Activated CD8-positive, alpha-beta T cell treated with anti-CD3 and anti-CD28 coated beads, Interleukin-2, amount 10 ng/mL, durations not matched to agents 7 days and 5 days (primary cell): ENCODE measurements at regions not wholly inside any gene's neighbourhood (a gene's known extent, or its start where the extent isn't known, plus 50 kb on each side); places are given as distances from the start of the nearest gene placed in this dataset.

Experiments
- ATAC-seq: fragments of 150-1000 bp; cut with Tn5 transposase; one replicate; pipeline ENCODE4 v1.10.0; 2021; ENCODE audit warnings: moderate library complexity
- CTCF ChIA-PET: fragments of 350-600 bp; sonication (Branson Sonifier 250); formaldehyde crosslinking; loops from one replicate; lab custom pipeline; 2021; ENCODE audit warnings: antibody characterized with exemption; lab: Charles Lee
- POLR2A ChIA-PET: fragments of 350-600 bp; sonication (Branson Sonifier 250); formaldehyde crosslinking; loops from one replicate; lab custom pipeline; 2021; ENCODE audit warnings: antibody characterized with exemption; lab: Charles Lee
- DNase-seq: peaks from one replicate; pipeline ENCODE4 v3.0.0-alpha.2; 2020
- H3K27ac Mint-ChIP-seq: one replicate; pipeline ENCODE4 v1.8.0; 2021; ENCODE audit warnings: mild to moderate bottlenecking, mixed read lengths
- H3K27me3 Mint-ChIP-seq: one replicate; pipeline ENCODE4 v1.8.0; 2021; ENCODE audit warnings: low read depth, mixed read lengths
- H3K36me3 Mint-ChIP-seq: one replicate; pipeline ENCODE4 v1.8.0; 2021; ENCODE audit warnings: low read depth, mixed read lengths
- H3K4me1 Mint-ChIP-seq: one replicate; pipeline ENCODE4 v1.8.0; 2021; ENCODE audit warnings: low read depth, mixed read lengths
- H3K4me3 Mint-ChIP-seq: one replicate; pipeline ENCODE4 v1.8.0; 2021; ENCODE audit warnings: mild to moderate bottlenecking, mixed read lengths
- H3K9me3 Mint-ChIP-seq: one replicate; pipeline ENCODE4 v1.8.0; 2022; ENCODE audit warnings: mixed read lengths; ENCODE audit not compliant: insufficient read depth

- no peaks in the 10 kb centered on the region for H3K36me3 Mint-ChIP-seq
- no peak for ATAC-seq
- DNase-seq: no peak
- no peaks in the 10 kb centered on the region for H3K9me3 Mint-ChIP-seq
- no peaks in the 10 kb centered on the region for H3K27me3 Mint-ChIP-seq
- CTCF ChIA-PET: no interaction called here
- POLR2A ChIA-PET: no interaction called here
- no peak overlapping the region for H3K27ac Mint-ChIP-seq
- no peak overlapping the region for H3K4me3 Mint-ChIP-seq
- H3K4me1 Mint-ChIP-seq: no peaks in the 10 kb centered on the region
These were observed 417.1 kb downstream of the GPAM start for GRCh38 chr10:111766464-111766863.

GRCh38 chr10:111767661-111768060 is 415.9 kb downstream of the GPAM start:
- ChIA-PET CTCF (no interaction called here), POLR2A (no interaction called here)
- ATAC-seq (no peak), DNase-seq (no peak)
- Mint-ChIP-seq H3K4me1 (no peaks in the 10 kb centered on the region), H3K27me3 (no peaks in the 10 kb centered on the region), H3K27ac (no peak overlapping the region), H3K9me3 (no peaks in the 10 kb centered on the region), H3K4me3 (no peak overlapping the region), H3K36me3 (no peaks in the 10 kb centered on the region)

GRCh38 chr10:111773950-111774349 is 409.6 kb downstream of the GPAM start:
- ATAC-seq (no peak), DNase-seq (no peak)
- POLR2A ChIA-PET: no interaction called here
- H3K4me1 Mint-ChIP-seq: no peaks in the 10 kb centered on the region
- no peaks in the 10 kb centered on the region for H3K27me3 Mint-ChIP-seq
- H3K27ac Mint-ChIP-seq: no peak overlapping the region
- H3K36me3 Mint-ChIP-seq: no peaks in the 10 kb centered on the region
- H3K4me3 Mint-ChIP-seq: no peak overlapping the region
- CTCF ChIA-PET: no interaction called here
- no peaks in the 10 kb centered on the region for H3K9me3 Mint-ChIP-seq

DNA sequence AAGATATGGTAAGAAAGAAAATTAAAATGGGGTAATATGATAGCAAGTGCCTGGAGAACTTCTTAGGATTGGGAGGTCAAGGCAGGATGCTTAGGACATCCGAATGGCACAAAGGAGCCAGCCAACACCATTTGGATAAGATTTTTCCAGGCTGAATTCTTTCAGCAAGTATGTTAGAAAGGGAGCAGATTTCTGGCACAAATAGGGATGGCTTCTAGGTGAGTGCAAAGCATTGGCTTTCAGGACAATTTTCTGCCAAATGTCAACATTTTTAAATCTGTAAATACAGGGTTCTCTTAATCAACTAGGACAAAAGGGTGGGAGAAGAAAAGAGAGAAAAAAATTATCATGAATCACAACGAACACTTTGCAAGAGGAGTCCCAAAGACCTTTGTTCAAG is 409.1 kb downstream of the GPAM start:
- ChIA-PET CTCF (no interaction called here), POLR2A (no interaction called here)
- DNase-seq (no peak), ATAC-seq (no peak)
- Mint-ChIP-seq H3K27me3 (no peaks in the 10 kb centered on the region), H3K9me3 (no peaks in the 10 kb centered on the region), H3K4me3 (no peak overlapping the region), H3K27ac (no peak overlapping the region), H3K4me1 (no peaks in the 10 kb centered on the region), H3K36me3 (no peaks in the 10 kb centered on the region)

DNA sequence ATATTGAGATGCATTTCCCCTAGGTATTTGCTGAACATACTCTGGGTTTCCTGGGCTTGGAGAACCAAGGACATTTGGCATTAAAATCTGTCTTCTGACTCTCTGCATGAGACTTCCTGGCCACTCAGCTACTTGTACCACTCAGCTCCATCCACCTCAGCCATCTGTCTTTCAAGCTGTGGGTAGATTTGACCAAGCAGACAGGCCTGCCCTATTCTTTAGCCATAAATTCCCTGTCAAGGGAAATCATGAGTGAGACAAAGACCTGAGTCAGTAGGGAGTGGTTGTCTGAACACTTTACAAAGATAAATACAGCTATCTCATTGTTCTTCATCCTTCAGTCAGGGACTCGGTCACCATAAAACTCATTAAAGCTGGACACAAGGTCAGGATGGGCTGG is 399.1 kb downstream of the GPAM start:
- H3K27me3 Mint-ChIP-seq: no peaks in the 10 kb centered on the region
- DNase-seq (no peak), ATAC-seq (no peak)
- no peak overlapping the region for H3K4me3 Mint-ChIP-seq
- ChIA-PET CTCF (no interaction called here), POLR2A (no interaction called here)
- H3K27ac Mint-ChIP-seq: no peak overlapping the region
- H3K9me3 Mint-ChIP-seq: no peaks in the 10 kb centered on the region
- no peaks in the 10 kb centered on the region for H3K36me3 Mint-ChIP-seq
- H3K4me1 Mint-ChIP-seq: no peaks in the 10 kb centered on the region

- H3K4me1 Mint-ChIP-seq: no peaks in the 10 kb centered on the region
- H3K4me3 Mint-ChIP-seq: no peak overlapping the region
- DNase-seq: no peak
- POLR2A ChIA-PET: no interaction called here
- no peak overlapping the region for H3K27ac Mint-ChIP-seq
- CTCF ChIA-PET: no interaction called here
- no peaks in the 10 kb centered on the region for H3K27me3 Mint-ChIP-seq
- ATAC-seq: no peak
- no peaks in the 10 kb centered on the region for H3K9me3 Mint-ChIP-seq
- no peaks in the 10 kb centered on the region for H3K36me3 Mint-ChIP-seq
These were observed 398.6 kb downstream of the GPAM start for GRCh38 chr10:111784946-111785465.

- Mint-ChIP-seq H3K9me3 (no peaks in the 10 kb centered on the region), H3K27me3 (no peaks in the 10 kb centered on the region), H3K4me1 (no peaks in the 10 kb centered on the region), H3K27ac (no peak overlapping the region), H3K36me3 (no peaks in the 10 kb centered on the region), H3K4me3 (no peak overlapping the region)
- no peak for ATAC-seq
- CTCF ChIA-PET: no interaction called here
- DNase-seq: no peak
- POLR2A ChIA-PET: no interaction called here
These were observed 397.6 kb downstream of the GPAM start for GRCh38 chr10:111785921-111786320.

DNA sequence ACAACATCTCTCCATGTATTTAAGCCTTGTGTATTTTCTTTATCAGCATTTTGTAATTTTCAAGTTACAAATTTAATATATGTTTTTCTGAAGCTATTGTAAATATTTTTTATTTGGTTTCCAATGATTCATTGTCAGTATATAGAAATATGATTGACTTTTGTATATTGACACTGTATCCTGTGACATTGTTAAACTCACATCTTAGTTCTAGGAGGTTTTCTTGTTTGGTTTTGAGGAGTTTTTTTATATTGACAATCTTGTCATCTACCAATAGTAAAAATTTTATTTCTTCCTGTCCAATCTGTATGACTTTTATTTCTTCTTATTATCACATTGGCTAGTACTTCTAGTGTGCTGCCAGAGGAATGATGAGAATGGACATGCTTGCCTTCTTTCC is 393.7 kb downstream of the GPAM start:
- Mint-ChIP-seq H3K4me1 (no peaks in the 10 kb centered on the region), H3K4me3 (no peak overlapping the region), H3K27ac (no peak overlapping the region), H3K36me3 (no peaks in the 10 kb centered on the region), H3K27me3 (no peaks in the 10 kb centered on the region), H3K9me3 (no peaks in the 10 kb centered on the region)
- CTCF ChIA-PET: interaction anchor here (0.6 kb wide), 1 partner anchor 486 kb away, joined by 3 read pairs; no protein-coding TSS in a partner anchor
- ATAC-seq (no peak), DNase-seq (no peak)
- POLR2A ChIA-PET: no interaction called here

DNA sequence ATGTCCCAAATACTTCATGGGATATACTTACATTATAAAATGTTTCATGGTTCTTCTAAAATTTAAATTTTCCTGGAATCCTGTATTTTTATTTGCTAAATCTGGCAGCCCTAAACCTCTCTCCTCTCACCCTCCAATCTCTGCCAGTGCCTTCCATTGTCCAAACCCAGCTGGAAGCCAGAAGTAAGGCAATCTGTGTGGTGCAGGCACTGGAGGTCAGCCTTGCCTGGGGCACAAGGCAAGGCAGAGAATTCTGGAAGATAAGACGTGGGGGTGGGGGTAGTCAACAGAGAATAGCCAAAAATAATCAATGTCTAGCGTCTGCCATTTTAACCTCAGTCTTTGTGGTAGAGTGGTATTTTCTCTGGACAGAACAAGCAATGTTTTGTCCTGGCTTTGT is 381.7 kb downstream of the GPAM start:
- ChIA-PET POLR2A (no interaction called here), CTCF (no interaction called here)
- no peaks in the 10 kb centered on the region for H3K9me3 Mint-ChIP-seq
- ATAC-seq: no peak
- no peak overlapping the region for H3K4me3 Mint-ChIP-seq
- DNase-seq: no peak
- H3K36me3 Mint-ChIP-seq: no peaks in the 10 kb centered on the region
- no peak overlapping the region for H3K27ac Mint-ChIP-seq
- H3K27me3 Mint-ChIP-seq: no peaks in the 10 kb centered on the region
- no peaks in the 10 kb centered on the region for H3K4me1 Mint-ChIP-seq

GRCh38 chr10:111804781-111805180 is 378.8 kb downstream of the GPAM start:
- Mint-ChIP-seq H3K4me1 (no peaks in the 10 kb centered on the region), H3K36me3 (no peaks in the 10 kb centered on the region), H3K9me3 (no peaks in the 10 kb centered on the region), H3K27me3 (no peaks in the 10 kb centered on the region), H3K4me3 (no peak overlapping the region), H3K27ac (no peak overlapping the region)
- ChIA-PET CTCF (no interaction called here), POLR2A (no interaction called here)
- ATAC-seq: no peak
- no peak for DNase-seq

- no peak overlapping the region for H3K4me3 Mint-ChIP-seq
- H3K9me3 Mint-ChIP-seq: no peaks in the 10 kb centered on the region
These were observed 372.0 kb downstream of the GPAM start for GRCh38 chr10:111811517-111811916.

GRCh38 chr10:111820471-111820870 is 363.1 kb downstream of the GPAM start:
- Mint-ChIP-seq H3K4me3 (no peak overlapping the region), H3K4me1 (no peaks in the 10 kb centered on the region), H3K27me3 (no peaks in the 10 kb centered on the region), H3K36me3 (no peaks in the 10 kb centered on the region), H3K27ac (no peak overlapping the region), H3K9me3 (no peaks in the 10 kb centered on the region)
- ChIA-PET CTCF (no interaction called here), POLR2A (no interaction called here)
- no peak for DNase-seq
- ATAC-seq: no peak

More at GRCh38 chr10:111811517-111811916, 372.0 kb downstream of the GPAM start:
- H3K4me1 Mint-ChIP-seq: no peaks in the 10 kb centered on the region
- no peak for ATAC-seq
- DNase-seq: no peak
- CTCF ChIA-PET: no interaction called here
- no peak overlapping the region for H3K27ac Mint-ChIP-seq
- no peaks in the 10 kb centered on the region for H3K36me3 Mint-ChIP-seq
- POLR2A ChIA-PET: no interaction called here
- no peaks in the 10 kb centered on the region for H3K27me3 Mint-ChIP-seq

DNA sequence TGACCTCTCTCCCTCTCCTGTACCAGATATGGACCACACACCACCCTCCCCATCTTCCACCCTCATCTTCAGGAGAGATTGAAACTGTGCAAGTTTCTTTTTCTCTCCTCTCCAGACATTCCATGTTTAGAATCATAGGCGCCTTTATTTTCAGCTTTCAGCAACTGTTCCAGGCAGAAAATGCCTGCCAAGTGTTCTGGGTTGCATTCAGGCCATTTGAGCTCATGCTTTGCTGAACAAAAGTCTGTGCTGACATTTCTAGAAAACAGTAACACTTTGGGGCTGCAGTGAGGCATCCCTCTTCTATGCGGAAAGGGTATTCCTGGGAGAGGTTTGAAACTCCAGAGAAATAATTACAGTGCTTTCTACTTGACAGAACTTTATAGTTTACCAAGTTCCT is 361.7 kb downstream of the GPAM start:
- H3K9me3 Mint-ChIP-seq: no peaks in the 10 kb centered on the region
- H3K4me1 Mint-ChIP-seq: no peaks in the 10 kb centered on the region
- CTCF ChIA-PET: no interaction called here
- H3K27ac Mint-ChIP-seq: no peak overlapping the region
- H3K4me3 Mint-ChIP-seq: no peak overlapping the region
- POLR2A ChIA-PET: no interaction called here
- ATAC-seq (no peak), DNase-seq (no peak)
- H3K27me3 Mint-ChIP-seq: no peaks in the 10 kb centered on the region
- H3K36me3 Mint-ChIP-seq: no peaks in the 10 kb centered on the region
